Lower leg skin (tissue), 3 donors: ENCODE measurements at regions not wholly inside any gene's neighbourhood (a gene's known extent, or its start where the extent isn't known, plus 50 kb on each side); places are given as distances from the start of the nearest gene placed in this dataset.

Source experiments
- POLR2A ChIP-seq, 2 donors: fragments of 450-650 bp; IDR thresholded peaks; one replicate each; pipeline ENCODE4 v1.6.1; 2016 to 2017; ENCODE audit warnings: antibody characterized with exemption in 2 of 2, mild to moderate bottlenecking in 1 of 2, moderate library complexity in 1 of 2
- TF ChIP-seq, protein P1 (sequence below), 3 donors: fragments of 450-650 bp; IDR thresholded peaks; one replicate each; pipeline ENCODE4 v1.5.1; 2016; ENCODE audit warnings: antibody characterized with exemption in 3 of 3, mild to moderate bottlenecking in 3 of 3, moderate library complexity in 2 of 3

GRCh38 chr7:118684796-118685195 lies 460.3 kb downstream of the ANKRD7 start:
- no peak for TF ChIP-seq POLR2A (IDR thresholded peaks at IDR 0.05)
- TF ChIP-seq, protein P1, sequence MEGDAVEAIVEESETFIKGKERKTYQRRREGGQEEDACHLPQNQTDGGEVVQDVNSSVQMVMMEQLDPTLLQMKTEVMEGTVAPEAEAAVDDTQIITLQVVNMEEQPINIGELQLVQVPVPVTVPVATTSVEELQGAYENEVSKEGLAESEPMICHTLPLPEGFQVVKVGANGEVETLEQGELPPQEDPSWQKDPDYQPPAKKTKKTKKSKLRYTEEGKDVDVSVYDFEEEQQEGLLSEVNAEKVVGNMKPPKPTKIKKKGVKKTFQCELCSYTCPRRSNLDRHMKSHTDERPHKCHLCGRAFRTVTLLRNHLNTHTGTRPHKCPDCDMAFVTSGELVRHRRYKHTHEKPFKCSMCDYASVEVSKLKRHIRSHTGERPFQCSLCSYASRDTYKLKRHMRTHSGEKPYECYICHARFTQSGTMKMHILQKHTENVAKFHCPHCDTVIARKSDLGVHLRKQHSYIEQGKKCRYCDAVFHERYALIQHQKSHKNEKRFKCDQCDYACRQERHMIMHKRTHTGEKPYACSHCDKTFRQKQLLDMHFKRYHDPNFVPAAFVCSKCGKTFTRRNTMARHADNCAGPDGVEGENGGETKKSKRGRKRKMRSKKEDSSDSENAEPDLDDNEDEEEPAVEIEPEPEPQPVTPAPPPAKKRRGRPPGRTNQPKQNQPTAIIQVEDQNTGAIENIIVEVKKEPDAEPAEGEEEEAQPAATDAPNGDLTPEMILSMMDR (IDR thresholded peaks at IDR 0.05): no peak
